CD4-positive, alpha-beta T cell treated with Interleukin-6 for 4 hours (primary cell): ENCODE measurements at regions not wholly inside any gene's neighbourhood (a gene's known extent, or its start where the extent isn't known, plus 50 kb on each side); places are given as distances from the start of the nearest gene placed in this dataset.
"Not testable (repeated sequence)": the region's sequence is repeated elsewhere in the genome, so short reads cannot be mapped to it uniquely, and the experiment has no call there.

Experiments used
- DNase-seq: peaks from one replicate; pipeline ENCODE4 v3.0.0-alpha.2; 2020; ENCODE audit warnings: mixed read lengths

GRCh38 chr2:109047569-109047968 is 58.5 kb upstream of the EDAR start:
- DNase-seq: not testable (repeated sequence)

GRCh38 chr2:109046925-109047508 is 58.0 kb upstream of the EDAR start:
- no peak for DNase-seq

GRCh38 chr2:109045505-109045904 is 56.5 kb upstream of the EDAR start:
- no peak for DNase-seq

- DNase-seq: no peak
Measured at GRCh38 chr2:109038992-109039391, 50.0 kb upstream of the EDAR start.
